ENCODE measurements at regions not wholly inside any gene's neighbourhood (a gene's known extent, or its start where the extent isn't known, plus 50 kb on each side); places are given as distances from the start of the nearest gene placed in this dataset.

DNA sequence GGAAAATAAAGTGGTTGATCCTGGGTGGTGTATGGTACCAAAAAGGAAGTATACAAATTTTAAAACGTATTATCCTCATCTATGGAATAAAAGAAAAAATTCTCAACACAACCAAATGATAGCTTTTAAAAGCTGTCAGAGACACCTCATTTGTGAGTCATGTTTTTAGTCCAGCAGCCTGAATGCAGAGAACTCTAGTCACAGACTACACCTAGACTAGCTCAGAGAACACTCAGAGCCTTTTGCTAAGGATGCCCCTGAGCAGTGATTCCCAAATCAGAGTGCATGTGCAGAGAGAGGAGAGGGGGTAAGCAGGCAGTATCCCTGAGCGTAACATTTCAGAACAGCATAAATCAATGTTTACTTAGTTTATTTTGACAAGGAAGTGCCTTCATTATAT is 809.3 kb downstream of the HACE1 start:
- Histone ChIP-seq H3K36me3 (ENCODE audit: control insufficient read depth in 4 of 4, insufficient read depth in 3 of 4, low read depth in 1 of 4, low read length in 3 of 4) (no peaks in the 10 kb centered on the region), H3K9me3 (ENCODE audit: control insufficient read depth in 4 of 4, low read length in 3 of 4) (no peaks in the 10 kb centered on the region), H3K27ac (ENCODE audit: low read depth in 1 of 2, low read length in 2 of 2) (no peak overlapping the region), H3K4me3 (ENCODE audit: low read depth in 1 of 3, low read length in 3 of 3) (no peak overlapping the region), H3K4me1 (ENCODE audit: control insufficient read depth in 4 of 4, insufficient read depth in 4 of 4, low read length in 3 of 4) (no peaks in the 10 kb centered on the region), H3K9ac (ENCODE audit: low read depth in 1 of 2, low read length in 2 of 2) (no peak overlapping the region), H3K27me3 (ENCODE audit: control insufficient read depth in 4 of 4, insufficient read depth in 4 of 4, low read length in 3 of 4) (no peaks in the 10 kb centered on the region)
- no peak for TF ChIP-seq RAD21 (IDR thresholded peaks at IDR 0.05)
- TF ChIP-seq MAX (IDR thresholded peaks at IDR 0.05) = no peak
- no peak for TF ChIP-seq HNF4G (IDR thresholded peaks at IDR 0.05)
- no peak for TF ChIP-seq RXRA (IDR thresholded peaks at IDR 0.05)
- WGBS = 59% methylated on average over 2 of the region's 2 CpGs
- no peak for DNase-seq (ENCODE audit: low spot score)

DNA sequence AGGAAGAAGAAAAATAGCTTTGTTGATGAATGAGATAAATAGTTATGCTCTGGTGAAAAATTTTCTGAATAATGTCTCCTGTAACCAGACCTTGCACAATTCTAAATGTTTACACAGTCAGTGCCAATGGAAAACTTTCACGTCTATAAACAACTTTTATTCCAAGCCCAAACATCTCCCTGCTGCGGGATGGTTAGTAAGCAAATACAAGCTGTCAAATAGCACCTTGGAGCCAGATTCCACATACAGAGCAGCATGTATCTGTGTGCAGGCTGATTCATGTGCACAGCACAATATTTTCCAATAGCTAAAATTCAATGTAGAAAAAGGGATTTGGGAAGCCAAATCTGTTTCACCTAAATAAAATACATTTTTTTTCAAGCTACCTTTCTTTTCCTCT is 813.3 kb downstream of the HACE1 start:
- Histone ChIP-seq H3K27me3 (ENCODE audit: control insufficient read depth in 4 of 4, insufficient read depth in 4 of 4, low read length in 3 of 4) (no peaks in the 10 kb centered on the region), H3K9ac (ENCODE audit: low read depth in 1 of 2, low read length in 2 of 2) (no peak overlapping the region), H3K36me3 (ENCODE audit: control insufficient read depth in 4 of 4, insufficient read depth in 3 of 4, low read depth in 1 of 4, low read length in 3 of 4) (no peaks in the 10 kb centered on the region), H3K9me3 (ENCODE audit: control insufficient read depth in 4 of 4, low read length in 3 of 4) (no peaks in the 10 kb centered on the region), H3K27ac (ENCODE audit: low read depth in 1 of 2, low read length in 2 of 2) (no peak overlapping the region), H3K4me1 (ENCODE audit: control insufficient read depth in 4 of 4, insufficient read depth in 4 of 4, low read length in 3 of 4) (no peaks in the 10 kb centered on the region), H3K4me3 (ENCODE audit: low read depth in 1 of 3, low read length in 3 of 3) (no peak overlapping the region)
- no peak for DNase-seq (ENCODE audit: low spot score)
- TF ChIP-seq NR2F2 (IDR thresholded peaks at IDR 0.05) (no peak), SP1 (IDR thresholded peaks at IDR 0.05) (no peak), FOXA1 (IDR thresholded peaks at IDR 0.05) (no peak), EGR1 (IDR thresholded peaks at IDR 0.05; ENCODE audit: low read depth in 2 of 2) (no peak), RAD21 (IDR thresholded peaks at IDR 0.05) (no peak), RXRA (IDR thresholded peaks at IDR 0.05) (no peak), TAF1 (conservative IDR thresholded peaks at IDR 0.05) (no peak), JUND (IDR thresholded peaks at IDR 0.05) (no peak), YY1 (IDR thresholded peaks at IDR 0.05) (no peak), ATF3 (IDR thresholded peaks at IDR 0.05) (no peak), ZBTB33 (IDR thresholded peaks at IDR 0.05) (no peak), GABPA (IDR thresholded peaks at IDR 0.05 in 1 of 2, conservative IDR thresholded peaks at IDR 0.05 in 1 of 2) (no peak), FOXA2 (IDR thresholded peaks at IDR 0.05) (no peak), HNF4G (IDR thresholded peaks at IDR 0.05) (no peak)
- TF ChIP-seq, protein P1, sequence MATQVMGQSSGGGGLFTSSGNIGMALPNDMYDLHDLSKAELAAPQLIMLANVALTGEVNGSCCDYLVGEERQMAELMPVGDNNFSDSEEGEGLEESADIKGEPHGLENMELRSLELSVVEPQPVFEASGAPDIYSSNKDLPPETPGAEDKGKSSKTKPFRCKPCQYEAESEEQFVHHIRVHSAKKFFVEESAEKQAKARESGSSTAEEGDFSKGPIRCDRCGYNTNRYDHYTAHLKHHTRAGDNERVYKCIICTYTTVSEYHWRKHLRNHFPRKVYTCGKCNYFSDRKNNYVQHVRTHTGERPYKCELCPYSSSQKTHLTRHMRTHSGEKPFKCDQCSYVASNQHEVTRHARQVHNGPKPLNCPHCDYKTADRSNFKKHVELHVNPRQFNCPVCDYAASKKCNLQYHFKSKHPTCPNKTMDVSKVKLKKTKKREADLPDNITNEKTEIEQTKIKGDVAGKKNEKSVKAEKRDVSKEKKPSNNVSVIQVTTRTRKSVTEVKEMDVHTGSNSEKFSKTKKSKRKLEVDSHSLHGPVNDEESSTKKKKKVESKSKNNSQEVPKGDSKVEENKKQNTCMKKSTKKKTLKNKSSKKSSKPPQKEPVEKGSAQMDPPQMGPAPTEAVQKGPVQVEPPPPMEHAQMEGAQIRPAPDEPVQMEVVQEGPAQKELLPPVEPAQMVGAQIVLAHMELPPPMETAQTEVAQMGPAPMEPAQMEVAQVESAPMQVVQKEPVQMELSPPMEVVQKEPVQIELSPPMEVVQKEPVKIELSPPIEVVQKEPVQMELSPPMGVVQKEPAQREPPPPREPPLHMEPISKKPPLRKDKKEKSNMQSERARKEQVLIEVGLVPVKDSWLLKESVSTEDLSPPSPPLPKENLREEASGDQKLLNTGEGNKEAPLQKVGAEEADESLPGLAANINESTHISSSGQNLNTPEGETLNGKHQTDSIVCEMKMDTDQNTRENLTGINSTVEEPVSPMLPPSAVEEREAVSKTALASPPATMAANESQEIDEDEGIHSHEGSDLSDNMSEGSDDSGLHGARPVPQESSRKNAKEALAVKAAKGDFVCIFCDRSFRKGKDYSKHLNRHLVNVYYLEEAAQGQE (IDR thresholded peaks at IDR 0.05) = no peak
- TF ChIP-seq, protein P2, sequence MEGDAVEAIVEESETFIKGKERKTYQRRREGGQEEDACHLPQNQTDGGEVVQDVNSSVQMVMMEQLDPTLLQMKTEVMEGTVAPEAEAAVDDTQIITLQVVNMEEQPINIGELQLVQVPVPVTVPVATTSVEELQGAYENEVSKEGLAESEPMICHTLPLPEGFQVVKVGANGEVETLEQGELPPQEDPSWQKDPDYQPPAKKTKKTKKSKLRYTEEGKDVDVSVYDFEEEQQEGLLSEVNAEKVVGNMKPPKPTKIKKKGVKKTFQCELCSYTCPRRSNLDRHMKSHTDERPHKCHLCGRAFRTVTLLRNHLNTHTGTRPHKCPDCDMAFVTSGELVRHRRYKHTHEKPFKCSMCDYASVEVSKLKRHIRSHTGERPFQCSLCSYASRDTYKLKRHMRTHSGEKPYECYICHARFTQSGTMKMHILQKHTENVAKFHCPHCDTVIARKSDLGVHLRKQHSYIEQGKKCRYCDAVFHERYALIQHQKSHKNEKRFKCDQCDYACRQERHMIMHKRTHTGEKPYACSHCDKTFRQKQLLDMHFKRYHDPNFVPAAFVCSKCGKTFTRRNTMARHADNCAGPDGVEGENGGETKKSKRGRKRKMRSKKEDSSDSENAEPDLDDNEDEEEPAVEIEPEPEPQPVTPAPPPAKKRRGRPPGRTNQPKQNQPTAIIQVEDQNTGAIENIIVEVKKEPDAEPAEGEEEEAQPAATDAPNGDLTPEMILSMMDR (IDR thresholded peaks at IDR 0.05; ENCODE audit: low read depth, low read length, missing input control) = no peak
- 24% methylated on average over 2 of the region's 2 CpGs for WGBS

Measured in liver (tissue), 8 donors.